IgD-negative memory B cell (primary cell): ENCODE measurements at regions not wholly inside any gene's neighbourhood (a gene's known extent, or its start where the extent isn't known, plus 50 kb on each side); places are given as distances from the start of the nearest gene placed in this dataset.

Experiments
- H3K27ac Mint-ChIP-seq, 3 donors: one replicate each; pipeline ENCODE4 v1.8.0; 2020 to 2022; ENCODE audit warnings: mild to moderate bottlenecking in 3 of 3, mixed read lengths in 3 of 3, moderate library complexity in 1 of 3
- H3K27me3 Mint-ChIP-seq: one replicate; pipeline ENCODE4 v1.8.0; 2021; ENCODE audit warnings: mixed read lengths
- H3K36me3 Mint-ChIP-seq: one replicate; pipeline ENCODE4 v1.8.0; 2020; ENCODE audit warnings: mild to moderate bottlenecking, mixed read lengths
- H3K4me1 Mint-ChIP-seq, 3 donors: one replicate each; pipeline ENCODE4 v1.8.0; 2020 to 2022; ENCODE audit warnings: mixed read lengths in 3 of 3, mild to moderate bottlenecking in 1 of 3
- H3K4me3 Mint-ChIP-seq, 4 donors: one replicate each; pipeline ENCODE4 v1.8.0; 2020 to 2022; ENCODE audit warnings: mild to moderate bottlenecking in 4 of 4, mixed read lengths in 4 of 4, moderate library complexity in 3 of 4
- H3K9me3 Mint-ChIP-seq, 3 donors: one replicate each; pipeline ENCODE4 v1.8.0; 2020 to 2021; ENCODE audit warnings: mixed read lengths in 3 of 3, mild to moderate bottlenecking in 1 of 3

DNA sequence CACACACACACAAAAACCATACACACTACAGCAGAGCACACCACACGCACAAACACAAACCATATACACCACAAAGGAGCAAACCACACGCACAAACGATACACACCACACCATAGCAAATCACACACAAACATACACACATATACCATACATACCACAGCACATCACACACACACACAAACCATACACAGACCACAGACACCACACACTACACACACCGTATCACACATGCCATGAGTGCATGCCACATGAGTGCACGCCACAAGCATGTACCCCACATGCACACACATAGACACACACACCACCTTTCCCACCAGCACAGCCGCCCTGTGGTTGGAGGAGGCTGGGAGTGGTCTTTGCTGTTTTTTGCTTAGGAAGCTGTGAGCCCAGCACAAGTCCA is 517.1 kb upstream of the MYT1L start:
- Mint-ChIP-seq H3K36me3 (no peaks in the 10 kb centered on the region), H3K27me3 (no peaks in the 10 kb centered on the region), H3K4me3 (no peak overlapping the region), H3K9me3 (no peaks in the 10 kb centered on the region), H3K27ac (no peak overlapping the region), H3K4me1 (peaks cover 0 to 1% (median 0%) of the 10 kb centered on the region in 3 donors)

GRCh38 chr2:2847209-2847676 is 516.2 kb upstream of the MYT1L start:
- no peak overlapping the region for H3K27ac Mint-ChIP-seq
- H3K27me3 Mint-ChIP-seq = no peaks in the 10 kb centered on the region
- H3K4me1 Mint-ChIP-seq = peaks cover 0 to 1% (median 0%) of the 10 kb centered on the region in 3 donors
- H3K36me3 Mint-ChIP-seq = no peaks in the 10 kb centered on the region
- H3K4me3 Mint-ChIP-seq = no peak overlapping the region
- H3K9me3 Mint-ChIP-seq = no peaks in the 10 kb centered on the region

DNA sequence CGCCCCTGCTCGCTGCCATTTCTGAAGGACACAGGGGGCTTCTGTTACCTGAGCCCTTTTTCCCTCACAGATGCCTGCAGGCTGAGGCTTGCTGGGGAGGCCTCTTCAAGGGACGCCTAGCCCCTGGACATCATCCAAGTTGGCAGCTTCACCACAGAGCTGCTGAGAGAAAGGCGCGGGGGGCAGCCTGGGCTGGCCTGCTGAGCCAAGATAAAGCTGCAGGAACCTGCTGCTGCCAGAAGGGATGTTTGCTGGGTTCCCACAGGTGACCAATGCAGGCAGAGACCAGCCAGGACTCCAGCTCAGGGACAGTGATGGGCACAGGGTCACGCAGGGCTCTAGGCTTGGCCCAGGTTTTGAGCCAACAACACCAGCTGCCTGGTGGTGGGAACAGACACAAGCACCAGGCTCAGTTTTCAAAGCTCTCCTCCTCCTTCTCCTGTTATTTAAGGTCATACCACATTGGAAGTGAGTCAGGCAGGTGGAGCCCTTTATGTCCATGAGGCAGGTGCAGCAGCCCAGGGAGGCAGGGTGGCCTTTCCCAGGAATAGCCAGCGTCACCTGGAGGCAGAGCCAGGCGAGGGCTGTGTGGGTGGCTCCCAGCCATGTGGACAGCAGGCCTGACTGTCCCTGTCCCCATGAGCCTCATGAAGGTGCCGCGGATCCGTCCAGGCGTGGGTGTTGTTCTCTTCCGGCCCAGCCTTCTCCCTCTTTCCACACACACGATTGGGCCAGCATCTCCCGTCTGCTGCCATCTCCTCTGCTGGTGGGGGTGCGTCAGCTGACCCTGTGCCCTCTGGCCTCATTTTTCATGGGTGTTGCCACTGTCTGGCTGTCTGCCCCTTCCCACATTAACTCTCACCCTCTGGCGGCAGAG is 515.5 kb upstream of the MYT1L start:
- no peaks in the 10 kb centered on the region for H3K9me3 Mint-ChIP-seq
- H3K4me1 Mint-ChIP-seq = peaks cover 0 to 1% (median 0%) of the 10 kb centered on the region in 3 donors
- peak overlapping the region in 1 of 3 donors; percentile 62 for H3K27ac Mint-ChIP-seq
- no peak overlapping the region for H3K4me3 Mint-ChIP-seq
- H3K27me3 Mint-ChIP-seq = no peaks in the 10 kb centered on the region
- no peaks in the 10 kb centered on the region for H3K36me3 Mint-ChIP-seq

DNA sequence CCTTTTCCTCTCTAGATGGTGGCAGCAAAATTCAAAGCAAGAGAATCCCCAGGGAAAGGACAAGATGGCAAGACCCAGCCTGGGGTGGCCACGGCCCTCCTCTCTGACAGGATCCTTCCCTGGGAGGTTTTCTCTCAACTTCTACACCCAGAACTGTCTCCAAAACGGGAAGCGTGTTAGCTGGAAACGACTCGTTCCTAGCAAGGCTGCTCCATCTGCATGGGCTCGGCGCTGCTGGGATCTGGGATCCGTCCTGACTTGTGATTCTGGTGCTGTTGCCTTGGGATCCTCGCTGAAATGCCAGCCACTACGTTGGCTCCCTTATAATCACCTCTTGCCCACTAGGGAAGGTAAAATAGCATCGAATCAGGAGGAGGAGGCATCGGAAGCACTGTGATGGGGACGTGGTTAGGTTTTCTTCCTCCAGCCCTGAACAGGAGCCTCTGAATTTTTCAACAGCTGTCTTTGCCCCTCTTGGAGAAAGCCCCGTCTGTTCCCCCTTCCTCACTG is 514.8 kb upstream of the MYT1L start:
- no peaks in the 10 kb centered on the region for H3K9me3 Mint-ChIP-seq
- peaks cover 0 to 1% (median 0%) of the 10 kb centered on the region in 3 donors for H3K4me1 Mint-ChIP-seq
- no peak overlapping the region for H3K4me3 Mint-ChIP-seq
- H3K36me3 Mint-ChIP-seq = no peaks in the 10 kb centered on the region
- no peaks in the 10 kb centered on the region for H3K27me3 Mint-ChIP-seq
- H3K27ac Mint-ChIP-seq = peak overlapping the region in 1 of 3 donors; percentile 62

- Mint-ChIP-seq H3K36me3 (no peaks in the 10 kb centered on the region), H3K27me3 (no peaks in the 10 kb centered on the region), H3K4me1 (peaks cover 0 to 1% (median 0%) of the 10 kb centered on the region in 3 donors), H3K27ac (no peak overlapping the region), H3K9me3 (no peaks in the 10 kb centered on the region), H3K4me3 (no peak overlapping the region)
These were observed 514.2 kb upstream of the MYT1L start for GRCh38 chr2:2845267-2845666.

DNA sequence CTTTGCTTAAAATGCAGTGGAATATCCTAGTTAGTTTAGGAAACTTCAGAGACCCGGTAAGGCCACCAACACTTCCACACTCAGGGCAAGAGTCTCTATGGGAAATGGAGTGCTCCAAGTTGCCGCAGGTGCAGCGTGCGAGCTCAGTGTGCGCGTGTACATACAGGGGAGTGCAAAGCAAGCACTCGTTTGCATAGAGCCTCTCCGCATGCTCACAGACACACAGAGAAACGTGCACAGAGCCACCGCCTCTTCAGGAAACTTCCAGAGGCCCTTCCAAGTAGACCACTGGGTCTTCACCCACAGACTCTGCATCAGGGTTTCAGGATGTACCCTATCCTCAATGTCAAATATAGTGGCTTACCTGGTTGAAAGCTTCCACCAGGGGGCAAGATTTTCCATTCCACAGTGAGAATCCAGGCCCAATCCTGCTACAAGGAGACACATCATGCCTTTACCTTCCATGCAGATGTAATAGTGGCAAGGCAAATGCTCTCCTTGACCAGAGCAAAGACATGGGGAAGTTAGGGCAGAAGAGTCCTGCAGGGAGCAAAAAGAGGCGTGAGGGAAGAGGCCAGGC is 513.0 kb upstream of the MYT1L start:
- no peak overlapping the region for H3K4me3 Mint-ChIP-seq
- peaks cover 0 to 1% (median 0%) of the 10 kb centered on the region in 3 donors for H3K4me1 Mint-ChIP-seq
- H3K36me3 Mint-ChIP-seq = no peaks in the 10 kb centered on the region
- no peak overlapping the region for H3K27ac Mint-ChIP-seq
- H3K9me3 Mint-ChIP-seq = no peaks in the 10 kb centered on the region
- no peaks in the 10 kb centered on the region for H3K27me3 Mint-ChIP-seq

DNA sequence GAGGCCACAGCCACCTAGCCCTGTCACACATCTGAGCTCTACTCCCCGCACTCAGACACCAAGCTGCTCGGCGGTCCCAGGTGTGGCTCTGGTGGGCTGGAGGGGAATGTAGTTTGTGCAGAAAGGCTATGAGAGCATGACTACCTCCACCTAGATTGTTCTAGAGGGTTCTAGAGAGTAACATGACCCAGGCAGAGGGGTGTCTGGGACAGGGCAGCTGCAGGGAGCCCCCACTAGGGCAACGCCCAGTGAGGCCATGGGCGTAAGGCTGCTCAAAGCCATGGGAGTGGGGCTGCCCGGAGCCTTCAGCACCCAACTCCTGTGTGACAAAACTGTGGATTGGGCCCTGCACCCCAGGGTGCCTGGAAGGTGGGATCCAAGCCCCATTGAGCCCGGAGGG is 511.4 kb upstream of the MYT1L start:
- peaks cover 0 to 1% (median 0%) of the 10 kb centered on the region in 3 donors for H3K4me1 Mint-ChIP-seq
- H3K9me3 Mint-ChIP-seq = no peaks in the 10 kb centered on the region
- no peak overlapping the region for H3K4me3 Mint-ChIP-seq
- H3K27ac Mint-ChIP-seq = no peak overlapping the region
- H3K36me3 Mint-ChIP-seq = no peaks in the 10 kb centered on the region
- H3K27me3 Mint-ChIP-seq = peaks cover 4% of the 10 kb centered on the region

DNA sequence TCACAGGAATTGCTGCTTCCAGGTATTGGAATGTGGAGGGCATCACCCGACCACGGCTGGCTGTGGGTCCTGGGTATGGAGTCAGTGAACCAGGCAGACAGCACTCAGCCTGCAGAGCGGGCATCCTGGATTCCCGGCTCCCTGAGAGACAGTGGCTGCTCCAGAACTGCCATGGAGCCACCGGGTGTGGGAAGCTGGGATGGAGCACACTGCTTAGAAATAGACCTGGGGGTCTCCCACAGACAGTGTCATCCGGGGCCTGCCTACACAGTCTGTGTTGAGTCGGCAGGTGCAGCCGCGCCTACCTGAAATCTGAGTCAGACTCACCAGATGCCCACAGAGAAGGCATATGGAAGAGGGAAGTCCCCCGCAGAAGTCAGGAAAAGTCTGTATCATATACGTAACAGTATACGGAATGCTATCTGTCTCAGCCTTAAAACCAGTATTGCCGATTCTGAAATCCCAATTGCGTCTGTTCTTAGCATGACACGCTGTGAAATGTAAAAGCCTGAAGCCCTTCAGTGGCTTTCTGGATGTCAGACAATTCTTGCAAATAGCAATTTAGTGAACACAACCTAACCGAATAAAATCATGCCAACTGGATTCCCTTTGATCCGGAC is 509.7 kb upstream of the MYT1L start:
- peaks cover 4% of the 10 kb centered on the region for H3K27me3 Mint-ChIP-seq
- no peak overlapping the region for H3K4me3 Mint-ChIP-seq
- H3K27ac Mint-ChIP-seq = no peak overlapping the region
- no peaks in the 10 kb centered on the region for H3K36me3 Mint-ChIP-seq
- no peaks in the 10 kb centered on the region for H3K9me3 Mint-ChIP-seq
- H3K4me1 Mint-ChIP-seq = peaks cover 0 to 1% (median 0%) of the 10 kb centered on the region in 3 donors

GRCh38 chr2:2839782-2840531 is 508.9 kb upstream of the MYT1L start:
- Mint-ChIP-seq H3K9me3 (no peaks in the 10 kb centered on the region), H3K27ac (no peak overlapping the region), H3K4me3 (no peak overlapping the region), H3K27me3 (peaks cover 4% of the 10 kb centered on the region), H3K36me3 (no peaks in the 10 kb centered on the region), H3K4me1 (peaks cover 0 to 1% (median 0%) of the 10 kb centered on the region in 3 donors)

DNA sequence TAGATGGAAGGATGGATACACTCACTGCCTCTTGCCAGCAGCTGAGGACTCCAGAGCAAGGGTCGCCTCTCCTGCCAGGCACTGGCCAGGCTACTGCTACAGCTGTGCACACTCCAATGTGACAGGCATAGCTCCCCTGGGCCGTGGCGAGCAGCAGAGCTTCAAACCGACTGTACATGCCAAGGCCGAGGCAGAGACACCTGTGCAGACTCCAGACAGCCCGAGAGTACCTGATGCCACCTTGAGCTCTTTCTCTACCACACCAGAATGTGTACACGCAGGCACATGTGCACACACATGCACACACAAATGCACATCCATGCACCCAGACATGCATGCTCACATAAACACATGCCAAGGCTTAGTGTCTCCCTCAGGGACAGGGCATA is 508.3 kb upstream of the MYT1L start:
- peaks cover 4% of the 10 kb centered on the region for H3K27me3 Mint-ChIP-seq

DNA sequence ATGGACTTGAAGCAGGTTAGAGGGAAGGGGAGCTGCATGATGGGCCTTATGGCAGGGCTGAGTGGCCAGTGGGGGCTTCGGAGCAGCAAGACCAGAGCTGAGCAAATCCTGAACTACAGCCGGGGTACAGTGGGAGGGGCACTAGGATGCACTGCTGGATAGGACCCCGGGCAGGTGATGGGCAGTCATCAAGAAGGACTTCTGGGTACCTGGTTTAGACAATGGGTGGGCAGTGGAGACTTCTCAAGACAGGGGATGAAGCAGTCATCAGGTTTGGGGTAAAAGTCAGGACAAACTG is 507.4 kb upstream of the MYT1L start:
- H3K27me3 Mint-ChIP-seq = peaks cover 4% of the 10 kb centered on the region
- H3K36me3 Mint-ChIP-seq = no peaks in the 10 kb centered on the region
- H3K27ac Mint-ChIP-seq = no peak overlapping the region
- no peak overlapping the region for H3K4me3 Mint-ChIP-seq
- no peaks in the 10 kb centered on the region for H3K9me3 Mint-ChIP-seq
- no peaks in the 10 kb centered on the region for H3K4me1 Mint-ChIP-seq

More for the DNA sequence above, 508.3 kb upstream of the MYT1L start:
- Mint-ChIP-seq H3K36me3 (no peaks in the 10 kb centered on the region), H3K4me3 (no peak overlapping the region), H3K9me3 (no peaks in the 10 kb centered on the region), H3K27ac (no peak overlapping the region), H3K4me1 (no peaks in the 10 kb centered on the region)

DNA sequence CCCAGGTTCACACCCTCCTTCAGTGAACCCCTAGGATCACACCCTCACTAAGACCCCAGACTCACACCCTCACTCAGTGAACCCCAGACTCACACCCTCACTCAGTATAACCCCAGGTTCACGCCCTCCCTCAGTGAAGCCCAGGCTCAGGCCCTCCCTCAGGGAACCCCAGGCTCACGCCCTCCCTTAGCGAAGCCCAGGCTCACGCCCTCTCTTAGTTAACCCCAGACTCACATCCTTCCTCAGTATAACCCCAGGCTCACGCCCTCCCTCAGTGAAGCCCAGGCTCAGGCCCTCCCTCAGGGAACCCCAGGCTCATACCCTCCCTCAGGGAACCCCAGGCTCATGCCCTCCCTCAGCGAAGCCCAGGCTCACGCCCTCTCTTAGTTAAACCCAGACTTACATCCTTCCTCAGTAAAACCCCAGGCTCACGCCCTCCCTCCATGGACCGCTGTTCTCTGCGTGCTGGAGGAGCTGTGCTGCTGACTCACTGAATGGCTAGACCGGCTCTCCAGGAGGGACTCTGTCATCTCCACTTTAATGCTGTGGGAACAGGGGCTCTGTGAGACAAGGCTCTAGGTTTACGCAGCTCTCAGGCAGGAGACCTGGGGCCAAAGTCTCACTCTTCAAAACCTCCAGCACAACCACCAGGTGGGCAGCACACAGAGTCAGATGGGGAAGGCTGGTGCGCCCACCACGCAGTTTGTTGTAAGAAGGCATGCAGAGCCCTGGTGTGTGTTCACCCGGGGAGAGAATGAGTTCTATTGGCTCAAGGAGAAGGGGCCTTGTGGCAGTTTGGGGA is 506.9 kb upstream of the MYT1L start:
- H3K4me3 Mint-ChIP-seq = no peak overlapping the region
- no peaks in the 10 kb centered on the region for H3K36me3 Mint-ChIP-seq
- no peak overlapping the region for H3K27ac Mint-ChIP-seq
- peaks cover 4% of the 10 kb centered on the region for H3K27me3 Mint-ChIP-seq
- no peaks in the 10 kb centered on the region for H3K4me1 Mint-ChIP-seq
- H3K9me3 Mint-ChIP-seq = no peaks in the 10 kb centered on the region

DNA sequence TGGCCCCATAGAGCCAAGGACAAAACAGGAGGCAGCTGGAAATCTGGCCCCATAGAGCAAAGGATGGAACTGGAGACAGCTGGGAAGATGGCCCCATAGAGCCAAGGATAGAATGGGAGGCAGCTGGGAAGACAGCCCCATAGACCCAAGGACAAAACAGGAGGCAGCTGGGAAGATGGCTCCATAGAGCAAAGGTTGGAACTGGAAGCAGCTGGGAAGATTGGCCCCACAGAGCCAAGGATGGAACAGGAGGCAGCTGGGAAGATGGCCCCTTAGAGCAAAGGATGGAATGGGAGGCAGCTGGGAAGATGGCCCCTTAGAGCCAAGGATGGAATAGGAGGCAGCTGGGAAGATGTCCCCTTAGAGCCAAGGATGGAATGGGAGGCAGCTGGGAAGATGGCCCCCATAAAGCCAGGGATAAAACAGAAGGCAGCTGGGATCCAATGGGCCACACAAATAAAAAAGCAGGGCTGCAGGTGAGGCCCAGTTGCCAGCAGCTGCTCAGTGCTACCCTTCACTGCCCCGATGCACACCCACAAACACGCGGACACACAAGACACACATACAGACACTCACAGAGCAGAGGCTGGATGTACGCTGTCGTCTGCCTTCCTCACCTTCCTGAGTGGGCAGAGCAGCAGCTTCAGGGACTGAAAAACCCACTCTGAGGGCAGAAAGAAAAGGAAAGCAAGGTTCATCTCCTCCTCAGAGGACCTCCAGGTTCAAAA is 505.4 kb upstream of the MYT1L start:
- H3K27me3 Mint-ChIP-seq = peaks cover 4% of the 10 kb centered on the region
- no peak overlapping the region for H3K4me3 Mint-ChIP-seq

More for the DNA sequence above, 505.4 kb upstream of the MYT1L start:
- no peaks in the 10 kb centered on the region for H3K9me3 Mint-ChIP-seq
- peaks cover 2% of the 10 kb centered on the region for H3K36me3 Mint-ChIP-seq
- no peak overlapping the region for H3K27ac Mint-ChIP-seq
- no peaks in the 10 kb centered on the region for H3K4me1 Mint-ChIP-seq
